Adipose tissue (tissue), 3 donors: ENCODE measurements at regions not wholly inside any gene's neighbourhood (a gene's known extent, or its start where the extent isn't known, plus 50 kb on each side); places are given as distances from the start of the nearest gene placed in this dataset.
A peak's percentile ranks its signal among the peaks of the same experiment; 100 is the strongest.

Source experiments
- H3K27ac ChIP-seq: one replicate; pipeline ENCODE4 v1.5.1; 2013; ENCODE audit warnings: low read depth, low read length
- whole genome bisulfite sequencing, 3 donors: extraction: QIAGEN DNeasy Blood & Tissue Kit; methylation state at CpG; one replicate each; pipeline ENCODE4 v1.1.7; 2013; 5-methylcytosine and 5-hydroxymethylcytosine counted together
- donor health status: healthy with polysubstance abuse.
- donor health status: Bipolar disorder and iron deficiency.
- donor health status: healthy.

GRCh38 chr18:22467760-22468553, 50.2 kb upstream of the CTAGE1 start:
- no peak overlapping the region for H3K27ac ChIP-seq
- 72 to 83% (median 80%) methylated on average over 8 of the region's 8 CpGs for WGBS, 3 donors

- H3K27ac ChIP-seq = no peak overlapping the region
- 96 to 99% (median 99%) methylated on average over 6 of the region's 6 CpGs for WGBS, 3 donors
Measured at GRCh38 chr18:22468554-22468891, 50.8 kb upstream of the CTAGE1 start.

GRCh38 chr18:22469061-22469734, 51.5 kb upstream of the CTAGE1 start:
- 67 to 89% (median 88%) methylated on average over 6 of the region's 6 CpGs for WGBS, 3 donors
- H3K27ac ChIP-seq = no peak overlapping the region

GRCh38 chr18:22469926-22470247, 52.2 kb upstream of the CTAGE1 start:
- WGBS, 3 donors = 60 to 88% (median 85%) methylated on average over 4 of the region's 4 CpGs
- no peak overlapping the region for H3K27ac ChIP-seq

GRCh38 chr18:22470248-22471235, 52.8 kb upstream of the CTAGE1 start:
- WGBS, 3 donors = 19 to 68% (median 58%) methylated on average over 12 of the region's 12 CpGs
- no peak overlapping the region for H3K27ac ChIP-seq

GRCh38 chr18:22471546-22472131, 53.9 kb upstream of the CTAGE1 start:
- no peak overlapping the region for H3K27ac ChIP-seq
- WGBS, 3 donors = 21 to 63% (median 51%) methylated on average over 8 of the region's 8 CpGs

- H3K27ac ChIP-seq = no peak overlapping the region
- 65 to 80% (median 79%) methylated on average over 3 of the region's 3 CpGs for WGBS, 3 donors
Measured at GRCh38 chr18:22473366-22473765, 55.7 kb upstream of the CTAGE1 start.

- WGBS, 3 donors = 87 to 90% (median 89%) methylated on average over 7 of the region's 7 CpGs
- H3K27ac ChIP-seq = no peak overlapping the region
Measured at GRCh38 chr18:22475426-22476100, 57.8 kb upstream of the CTAGE1 start.

- WGBS, 3 donors = 96 to 100% (median 100%) methylated on average over 1 of the region's 1 CpG
- H3K27ac ChIP-seq = no peak overlapping the region
Measured at GRCh38 chr18:22477222-22477621, 59.5 kb upstream of the CTAGE1 start.

GRCh38 chr18:22482948-22483347, 65.2 kb upstream of the CTAGE1 start:
- no peak overlapping the region for H3K27ac ChIP-seq
- 89 to 95% (median 90%) methylated on average over 3 of the region's 3 CpGs for WGBS, 3 donors

GRCh38 chr18:22483407-22483806, 65.7 kb upstream of the CTAGE1 start:
- H3K27ac ChIP-seq = no peak overlapping the region

GRCh38 chr18:22484471-22484870, 66.8 kb upstream of the CTAGE1 start:
- no peak overlapping the region for H3K27ac ChIP-seq
- WGBS, 3 donors = 90 to 93% (median 92%) methylated on average over 2 of the region's 2 CpGs

More at GRCh38 chr18:22483407-22483806, 65.7 kb upstream of the CTAGE1 start:
- 73 to 91% (median 76%) methylated on average over 5 of the region's 5 CpGs for WGBS, 3 donors

GRCh38 chr18:22485808-22486244, 68.1 kb upstream of the CTAGE1 start:
- WGBS, 3 donors = 61 to 80% (median 69%) methylated on average over 6 of the region's 6 CpGs

GRCh38 chr18:22486667-22487066, 69.0 kb upstream of the CTAGE1 start:
- 61 to 79% (median 67%) methylated on average over 1 of the region's 1 CpG for WGBS, 3 donors
- H3K27ac ChIP-seq = no peak overlapping the region

More at GRCh38 chr18:22485808-22486244, 68.1 kb upstream of the CTAGE1 start:
- no peak overlapping the region for H3K27ac ChIP-seq

GRCh38 chr18:22488554-22488953, 70.8 kb upstream of the CTAGE1 start:
- peak overlapping the region; percentile 55 for H3K27ac ChIP-seq
- 46 to 80% (median 63%) methylated on average over 5 of the region's 5 CpGs for WGBS, 3 donors

- H3K27ac ChIP-seq = no peak overlapping the region
- WGBS, 3 donors = 29 to 68% (median 57%) methylated on average over 1 of the region's 1 CpG
Measured at GRCh38 chr18:22489704-22490103, 72.0 kb upstream of the CTAGE1 start.

GRCh38 chr18:22490429-22490846, 72.7 kb upstream of the CTAGE1 start:
- no peak overlapping the region for H3K27ac ChIP-seq
- WGBS, 3 donors = 46 to 76% (median 51%) methylated on average over 4 of the region's 4 CpGs

- H3K27ac ChIP-seq = no peak overlapping the region
Measured at GRCh38 chr18:22493255-22493654, 75.5 kb upstream of the CTAGE1 start.
